GM12878 (cell line): ENCODE measurements at regions not wholly inside any gene's neighbourhood (a gene's known extent, or its start where the extent isn't known, plus 50 kb on each side); places are given as distances from the start of the nearest gene placed in this dataset.

Experiments
- ATF7 ChIP-seq: fragments of 450-650 bp; IDR thresholded peaks from 2 replicates; pipeline ENCODE4 v1.6.1; 2016; ENCODE audit warnings: low read depth, mild to moderate bottlenecking
- BHLHE40 ChIP-seq, 2 experiments: fragments of 450-650 bp in 1 of 2; IDR thresholded peaks; 2 replicates each; pipeline ENCODE4 v1.6.1; 2011 to 2017; ENCODE audit warnings: low read depth in 2 of 2, borderline replicate concordance in 1 of 2, improper control_type of control experiment in 1 of 2, low read length in 1 of 2, mild to moderate bottlenecking in 1 of 2
- CREB1 ChIP-seq: IDR thresholded peaks from 2 replicates; pipeline ENCODE4 v1.6.1; 2012; ENCODE audit warnings: low read depth, mild to moderate bottlenecking, inconsistent platforms
- CTCF ChIP-seq, 3 experiments: IDR thresholded peaks in 2 of 3; conservative IDR thresholded peaks in 1 of 3; 2 replicates each; pipeline ENCODE4 v1.5.1; 2011; ENCODE audit warnings: low read depth in 3 of 3, low read length in 3 of 3, mild to moderate bottlenecking in 3 of 3, control low read depth in 2 of 3, moderate library complexity in 2 of 3, inconsistent platforms in 1 of 3, mixed read lengths in 1 of 3; ENCODE audit not compliant: control insufficient read depth in 2 of 3, insufficient read depth in 1 of 3; ENCODE audit errors: extremely low read depth in 1 of 3
- DPF2 ChIP-seq: fragments of 450-650 bp; IDR thresholded peaks from 2 replicates; pipeline ENCODE4 v1.6.1; 2017; ENCODE audit warnings: mild to moderate bottlenecking
- FOXM1 ChIP-seq: IDR thresholded peaks from 2 replicates; pipeline ENCODE4 v1.6.1; 2012; ENCODE audit warnings: low read depth, mild to moderate bottlenecking, inconsistent platforms, low read length, moderate library complexity
- GABPA ChIP-seq: IDR thresholded peaks from 2 replicates; pipeline ENCODE4 v1.6.1; 2014; ENCODE audit warnings: antibody characterized with exemption, low read depth, mild to moderate bottlenecking, inconsistent platforms
- HDAC2 ChIP-seq: fragments of 200-600 bp; sonication (generic); IDR thresholded peaks from 2 replicates; pipeline ENCODE4 v1.6.1; 2017
- IKZF1 ChIP-seq: fragments of 450-650 bp; conservative IDR thresholded peaks from 2 replicates; pipeline ENCODE4 v1.6.1; 2017; ENCODE audit warnings: antibody characterized with exemption, mild to moderate bottlenecking
- IKZF2 ChIP-seq, 2 experiments: fragments of 450-650 bp; IDR thresholded peaks; 2 replicates each; pipeline ENCODE4 v1.6.1; 2017; ENCODE audit warnings: mild to moderate bottlenecking in 2 of 2, moderate library complexity in 2 of 2
- IRF5 ChIP-seq: fragments of 450-650 bp; IDR thresholded peaks from 2 replicates; pipeline ENCODE4 v1.6.1; 2017; ENCODE audit warnings: borderline replicate concordance
- JUNB ChIP-seq: IDR thresholded peaks from 2 replicates; pipeline ENCODE4 v1.6.1; 2016; ENCODE audit warnings: antibody characterized with exemption, mild to moderate bottlenecking
- JUND ChIP-seq: IDR thresholded peaks from 2 replicates; pipeline ENCODE4 v1.6.1; 2012; ENCODE audit warnings: low read depth, mild to moderate bottlenecking, low read length, improper control_type of control experiment, moderate library complexity
- NFIC ChIP-seq: IDR thresholded peaks from 2 replicates; pipeline ENCODE4 v1.6.1; 2012; ENCODE audit warnings: low read depth, mild to moderate bottlenecking, inconsistent platforms, low read length, moderate library complexity
- NFYA ChIP-seq: IDR thresholded peaks from 2 replicates; pipeline ENCODE4 v1.6.1; 2011; ENCODE audit warnings: low read depth, mild to moderate bottlenecking, low read length, improper control_type of control experiment, borderline replicate concordance
- RAD21 ChIP-seq: IDR thresholded peaks from 2 replicates; pipeline ENCODE4 v1.6.1; 2011; ENCODE audit warnings: mild to moderate bottlenecking, low read depth, low read length, moderate library complexity; ENCODE audit not compliant: insufficient read depth
- RCOR1 ChIP-seq: conservative IDR thresholded peaks from 2 replicates; pipeline ENCODE4 v1.6.1; 2012; ENCODE audit warnings: low read depth, low read length, improper control_type of control experiment
- REST ChIP-seq: IDR thresholded peaks from 2 replicates; pipeline ENCODE4 v1.6.1; 2012; ENCODE audit warnings: mild to moderate bottlenecking, low read depth, low read length
- SIX5 ChIP-seq: IDR thresholded peaks from 2 replicates; pipeline ENCODE4 v1.6.1; 2011; ENCODE audit warnings: mild to moderate bottlenecking, low read depth, low read length, moderate library complexity; ENCODE audit not compliant: severe bottlenecking
- SREBF2 ChIP-seq: IDR thresholded peaks from 2 replicates; pipeline ENCODE4 v1.6.1; 2012; ENCODE audit warnings: mild to moderate bottlenecking, low read length
- TCF3 ChIP-seq: IDR thresholded peaks from 2 replicates; pipeline ENCODE4 v1.6.1; 2012; ENCODE audit warnings: low read depth, mild to moderate bottlenecking, low read length, borderline replicate concordance; ENCODE audit not compliant: insufficient read depth
- ZNF687 ChIP-seq: fragments of 450-650 bp; IDR thresholded peaks from 2 replicates; pipeline ENCODE4 v1.6.1; 2017; ENCODE audit warnings: mild to moderate bottlenecking, moderate library complexity

- TF ChIP-seq IKZF2 (IDR thresholded peaks at IDR 0.05) (peak; percentile 43 to 49; a peak in 3 of 4 replicates), HDAC2 (no peak), REST (no peak), JUNB (peak; percentile 59), BHLHE40 (IDR thresholded peaks at IDR 0.05; ENCODE audit: borderline replicate concordance in 1 of 2, low read depth in 2 of 2, low read length in 1 of 2) (peak; percentile 69 to 75; a peak in 3 of 4 replicates), ZNF687 (no peak), SIX5 (no peak), RAD21 (no peak), IKZF1 (peak; percentile 3; the same call in 1 of the 2 replicates), IRF5 (no peak), NFYA (no peak), NFIC (peak; percentile 76), SREBF2 (no peak), RCOR1 (no peak), DPF2 (0 out of 2 replicates have a peak, but pooled peaks have one; percentile 21), CREB1 (no peak), CTCF (IDR thresholded peaks at IDR 0.05 in 2 of 3, conservative IDR thresholded peaks at IDR 0.05 in 1 of 3; ENCODE audit: control insufficient read depth in 2 of 3, extremely low read depth in 1 of 3, insufficient read depth in 1 of 3, low read depth in 3 of 3, low read length in 3 of 3) (no peak), FOXM1 (peak; percentile 74), JUND (no peak), TCF3 (no peak), GABPA (no peak), ATF7 (no peak)
These were observed 672.8 kb downstream of the ACTL7B start (continued) for GRCh38 chr9:108182950-108183381.
